ENCODE measurements at regions not wholly inside any gene's neighbourhood (a gene's known extent, or its start where the extent isn't known, plus 50 kb on each side); places are given as distances from the start of the nearest gene placed in this dataset.

GRCh38 chr4:175951794-175952193 is 113.8 kb upstream of the WDR17 start:
- Histone ChIP-seq H3K27me3 (ENCODE audit: control insufficient read depth in 1 of 2, insufficient read depth in 2 of 2, low read length in 2 of 2) (no peaks in the 10 kb centered on the region), H3K9me3 (ENCODE audit: low read length) (no peaks in the 10 kb centered on the region), H3K4me1 (ENCODE audit: insufficient read depth, low read length) (peaks cover 2% of the 10 kb centered on the region), H3K4me3 (ENCODE audit: low read depth in 1 of 2, low read length in 2 of 2) (no peak overlapping the region), H3K27ac (ENCODE audit: low read depth, low read length) (no peak overlapping the region), H3K9ac (ENCODE audit: low read length) (no peak overlapping the region), H3K36me3 (ENCODE audit: insufficient read depth, low read length) (no peaks in the 10 kb centered on the region)

- Histone ChIP-seq H3K36me3 (ENCODE audit: insufficient read depth, low read length) (no peaks in the 10 kb centered on the region), H3K9ac (ENCODE audit: low read length) (no peak overlapping the region), H3K4me3 (ENCODE audit: low read depth in 1 of 2, low read length in 2 of 2) (no peak overlapping the region), H3K27ac (ENCODE audit: low read depth, low read length) (no peak overlapping the region), H3K27me3 (ENCODE audit: control insufficient read depth in 1 of 2, insufficient read depth in 2 of 2, low read length in 2 of 2) (no peaks in the 10 kb centered on the region), H3K9me3 (ENCODE audit: low read length) (no peaks in the 10 kb centered on the region), H3K4me1 (ENCODE audit: insufficient read depth, low read length) (no peaks in the 10 kb centered on the region)
Measured at GRCh38 chr4:175953116-175953515, 112.5 kb upstream of the WDR17 start.

DNA sequence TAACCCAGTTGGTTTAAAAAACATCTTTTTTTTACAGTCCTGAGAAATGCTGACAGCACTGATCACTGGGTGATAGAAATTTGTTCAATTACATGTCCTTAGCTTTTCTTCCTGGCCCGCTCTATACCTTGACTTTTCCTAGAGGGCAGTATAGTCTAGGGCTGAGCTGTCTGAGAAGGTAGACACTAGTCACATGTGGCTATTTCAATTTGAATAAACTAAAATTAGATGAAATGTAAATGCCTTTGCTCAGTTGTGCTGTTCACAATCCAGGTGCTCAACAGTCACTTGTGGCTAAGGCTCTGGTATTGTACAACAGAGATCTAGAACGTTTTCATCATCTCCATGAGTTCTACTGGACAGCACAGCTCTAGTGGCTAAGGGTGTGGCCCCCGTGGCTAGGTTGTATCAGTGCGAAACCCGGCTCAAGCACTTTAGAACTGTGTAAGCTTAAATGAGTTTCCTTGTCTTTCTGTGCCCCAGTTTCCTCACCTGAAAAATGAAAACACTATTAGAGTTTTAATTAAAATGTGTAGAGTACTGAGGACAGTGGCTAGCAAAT is 111.6 kb upstream of the WDR17 start:
- Histone ChIP-seq H3K4me3 (ENCODE audit: low read depth in 1 of 2, low read length in 2 of 2) (no peak overlapping the region), H3K4me1 (ENCODE audit: insufficient read depth, low read length) (no peaks in the 10 kb centered on the region), H3K27ac (ENCODE audit: low read depth, low read length) (no peak overlapping the region), H3K27me3 (ENCODE audit: control insufficient read depth in 1 of 2, insufficient read depth in 2 of 2, low read length in 2 of 2) (no peaks in the 10 kb centered on the region), H3K9ac (ENCODE audit: low read length) (no peak overlapping the region), H3K36me3 (ENCODE audit: insufficient read depth, low read length) (no peaks in the 10 kb centered on the region), H3K9me3 (ENCODE audit: low read length) (no peaks in the 10 kb centered on the region)

DNA sequence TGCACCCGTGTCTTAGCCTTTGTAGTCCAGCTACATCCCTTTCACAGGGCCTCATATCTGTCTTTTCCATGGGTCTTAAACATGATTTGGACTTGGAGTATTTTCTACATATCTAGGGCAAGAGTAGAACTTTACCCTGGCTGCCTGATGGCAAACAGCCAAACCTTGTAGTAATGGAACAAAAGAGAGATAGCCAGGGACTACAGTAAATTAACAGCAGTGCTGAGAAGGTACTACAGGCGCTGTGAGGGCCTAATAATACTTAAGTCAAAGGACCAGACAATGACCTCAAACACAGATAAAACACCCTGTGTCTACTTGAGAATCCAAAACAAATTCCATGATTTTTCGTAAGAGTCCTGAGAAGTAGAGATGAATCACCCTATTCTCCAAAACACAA is 111.0 kb upstream of the WDR17 start:
- no peak overlapping the region for H3K27ac ChIP-seq (ENCODE audit: low read depth, low read length)
- H3K4me1 ChIP-seq (ENCODE audit: insufficient read depth, low read length) = no peaks in the 10 kb centered on the region
- no peak overlapping the region for H3K4me3 ChIP-seq (ENCODE audit: low read depth in 1 of 2, low read length in 2 of 2)
- no peaks in the 10 kb centered on the region for H3K9me3 ChIP-seq (ENCODE audit: low read length)
- H3K27me3 ChIP-seq (ENCODE audit: control insufficient read depth in 1 of 2, insufficient read depth in 2 of 2, low read length in 2 of 2) = no peaks in the 10 kb centered on the region
- no peak overlapping the region for H3K9ac ChIP-seq (ENCODE audit: low read length)
- no peaks in the 10 kb centered on the region for H3K36me3 ChIP-seq (ENCODE audit: insufficient read depth, low read length)

DNA sequence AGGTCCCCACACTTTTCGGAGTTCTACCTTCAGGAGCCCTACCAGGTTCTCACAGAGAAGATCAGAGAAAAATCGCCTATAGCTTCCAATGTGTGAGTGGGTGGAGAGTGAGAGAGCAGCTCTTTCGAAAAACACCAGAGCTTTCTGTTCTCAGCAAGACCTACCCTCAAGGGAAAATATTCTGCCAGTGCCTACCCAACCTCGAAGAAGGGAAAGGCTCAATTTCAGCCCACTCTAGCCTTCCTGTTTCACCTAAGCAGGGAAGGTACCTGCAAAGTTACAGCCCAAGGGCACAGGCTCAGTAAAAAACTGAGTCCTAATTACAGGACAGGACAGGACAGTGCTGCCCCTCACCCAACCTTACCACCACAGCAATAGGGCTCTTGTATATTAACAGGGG is 104.0 kb upstream of the WDR17 start:
- H3K36me3 ChIP-seq (ENCODE audit: insufficient read depth, low read length) = no peaks in the 10 kb centered on the region
- no peaks in the 10 kb centered on the region for H3K27me3 ChIP-seq (ENCODE audit: control insufficient read depth in 1 of 2, insufficient read depth in 2 of 2, low read length in 2 of 2)
- H3K9ac ChIP-seq (ENCODE audit: low read length) = no peak overlapping the region
- no peaks in the 10 kb centered on the region for H3K4me1 ChIP-seq (ENCODE audit: insufficient read depth, low read length)
- no peak overlapping the region for H3K4me3 ChIP-seq (ENCODE audit: low read depth in 1 of 2, low read length in 2 of 2)
- H3K9me3 ChIP-seq (ENCODE audit: low read length) = no peaks in the 10 kb centered on the region
- no peak overlapping the region for H3K27ac ChIP-seq (ENCODE audit: low read depth, low read length)

- H3K4me1 ChIP-seq (ENCODE audit: insufficient read depth, low read length) = peaks cover 20% of the 10 kb centered on the region
Measured at GRCh38 chr4:175970072-175970471, 95.6 kb upstream of the WDR17 start.

GRCh38 chr4:175970724-175971123 is 94.9 kb upstream of the WDR17 start:
- peak overlapping the region; percentile 80 for H3K27ac ChIP-seq (ENCODE audit: low read depth, low read length)
- no peaks in the 10 kb centered on the region for H3K36me3 ChIP-seq (ENCODE audit: insufficient read depth, low read length)

More at GRCh38 chr4:175970072-175970471, 95.6 kb upstream of the WDR17 start:
- no peaks in the 10 kb centered on the region for H3K27me3 ChIP-seq (ENCODE audit: control insufficient read depth in 1 of 2, insufficient read depth in 2 of 2, low read length in 2 of 2)
- no peaks in the 10 kb centered on the region for H3K36me3 ChIP-seq (ENCODE audit: insufficient read depth, low read length)
- peak overlapping the region in 1 of 2 donors; percentile 52 for H3K4me3 ChIP-seq (ENCODE audit: low read depth in 1 of 2, low read length in 2 of 2)
- H3K9me3 ChIP-seq (ENCODE audit: low read length) = no peaks in the 10 kb centered on the region
- H3K9ac ChIP-seq (ENCODE audit: low read length) = peak overlapping the region; percentile 68
- H3K27ac ChIP-seq (ENCODE audit: low read depth, low read length) = peak overlapping the region; percentile 80

DNA sequence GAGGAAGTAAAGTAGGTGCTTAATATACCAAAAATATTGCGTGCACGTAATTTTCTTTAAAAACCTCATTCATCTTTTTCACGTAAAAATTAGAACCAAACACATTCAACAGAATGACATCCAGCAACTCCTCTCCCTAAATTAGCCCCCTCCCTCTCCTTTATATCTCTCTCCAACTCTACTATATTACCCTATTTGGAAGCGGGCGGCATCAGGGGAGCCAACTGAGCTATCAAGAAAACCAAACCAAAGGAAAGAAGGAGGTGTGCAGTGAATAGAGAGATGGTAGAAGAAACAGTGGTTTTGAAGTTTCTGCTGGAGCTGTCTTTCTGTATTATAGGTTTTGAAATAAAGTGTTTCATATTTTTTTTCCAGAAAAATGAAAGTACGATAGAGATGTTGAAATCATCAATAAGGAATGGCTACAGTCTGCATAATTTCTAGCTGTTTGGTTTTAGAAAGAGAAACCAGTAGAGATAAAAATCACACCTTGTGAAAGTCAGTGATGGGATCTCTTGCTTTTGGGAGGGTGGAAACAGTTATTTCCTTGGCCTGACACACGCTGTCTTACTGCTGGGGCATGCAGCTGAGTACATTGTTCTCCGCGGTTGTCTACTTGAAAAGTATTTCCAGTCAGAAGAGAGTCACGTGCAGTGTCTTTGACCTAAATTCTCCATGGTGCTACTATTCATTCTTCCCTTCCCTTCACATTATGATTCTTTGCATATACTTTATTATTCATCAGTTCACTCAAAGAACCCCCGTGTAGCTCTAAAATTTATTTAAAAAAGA is 94.1 kb upstream of the WDR17 start:
- H3K9ac ChIP-seq (ENCODE audit: low read length) = peak overlapping the region; percentile 54
- H3K4me1 ChIP-seq (ENCODE audit: insufficient read depth, low read length) = peaks cover 23% of the 10 kb centered on the region
- H3K9me3 ChIP-seq (ENCODE audit: low read length) = no peaks in the 10 kb centered on the region
- no peaks in the 10 kb centered on the region for H3K27me3 ChIP-seq (ENCODE audit: control insufficient read depth in 1 of 2, insufficient read depth in 2 of 2, low read length in 2 of 2)
- peak overlapping the region in 1 of 2 donors; percentile 52 for H3K4me3 ChIP-seq (ENCODE audit: low read depth in 1 of 2, low read length in 2 of 2)
- no peaks in the 10 kb centered on the region for H3K36me3 ChIP-seq (ENCODE audit: insufficient read depth, low read length)
- peak overlapping the region; percentile 80 for H3K27ac ChIP-seq (ENCODE audit: low read depth, low read length)

More at GRCh38 chr4:175970724-175971123, 94.9 kb upstream of the WDR17 start:
- Histone ChIP-seq H3K9me3 (ENCODE audit: low read length) (no peaks in the 10 kb centered on the region), H3K27me3 (ENCODE audit: control insufficient read depth in 1 of 2, insufficient read depth in 2 of 2, low read length in 2 of 2) (no peaks in the 10 kb centered on the region), H3K4me3 (ENCODE audit: low read depth in 1 of 2, low read length in 2 of 2) (peak overlapping the region; percentile 23 to 52), H3K9ac (ENCODE audit: low read length) (peak overlapping the region; percentile 68), H3K4me1 (ENCODE audit: insufficient read depth, low read length) (peaks cover 23% of the 10 kb centered on the region)

DNA sequence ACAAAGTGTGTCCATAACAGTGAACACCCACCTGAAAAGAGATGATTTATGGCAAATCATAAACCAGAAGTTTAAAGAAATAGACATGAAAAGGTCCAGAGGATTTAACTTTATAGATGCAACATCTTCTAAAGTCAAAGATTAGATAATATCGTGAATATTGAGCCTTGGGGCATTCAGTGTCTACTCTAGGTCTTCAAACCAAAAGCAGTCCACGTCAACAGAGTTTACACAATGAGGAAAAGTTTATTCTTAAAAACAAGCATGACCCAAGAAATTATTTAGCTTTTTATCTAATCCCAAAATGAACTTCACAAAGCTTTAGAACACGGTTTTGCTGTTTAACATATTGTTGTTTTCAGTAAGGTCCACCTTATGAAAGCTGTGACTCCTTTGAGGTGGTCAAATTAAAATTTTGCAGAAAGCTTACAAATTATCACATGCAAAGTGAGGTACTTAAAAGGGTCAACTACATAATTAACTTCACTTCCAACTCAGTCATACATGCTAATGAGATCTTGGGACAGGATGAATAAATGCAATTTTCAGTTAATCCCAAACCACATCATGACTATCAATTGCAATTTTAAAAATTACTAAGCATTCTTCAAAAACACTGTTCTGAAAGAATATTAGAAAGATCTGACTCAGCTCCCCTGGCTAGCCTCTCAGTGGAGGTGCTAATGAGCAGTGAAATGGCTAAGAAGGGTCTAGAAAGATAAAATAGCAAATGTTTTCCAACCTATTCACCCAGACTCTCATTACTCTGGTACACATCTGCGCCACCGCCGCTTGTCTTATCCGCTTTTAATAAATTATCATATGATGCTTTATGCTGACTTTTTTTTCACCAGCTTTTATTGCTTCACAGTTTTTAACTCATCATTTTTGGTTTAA is 92.4 kb upstream of the WDR17 start:
- no peaks in the 10 kb centered on the region for H3K36me3 ChIP-seq (ENCODE audit: insufficient read depth, low read length)
- H3K9ac ChIP-seq (ENCODE audit: low read length) = no peak overlapping the region
- peaks cover 23% of the 10 kb centered on the region for H3K4me1 ChIP-seq (ENCODE audit: insufficient read depth, low read length)
- no peaks in the 10 kb centered on the region for H3K9me3 ChIP-seq (ENCODE audit: low read length)
- no peak overlapping the region for H3K4me3 ChIP-seq (ENCODE audit: low read depth in 1 of 2, low read length in 2 of 2)
- H3K27ac ChIP-seq (ENCODE audit: low read depth, low read length) = no peak overlapping the region
- H3K27me3 ChIP-seq (ENCODE audit: control insufficient read depth in 1 of 2, insufficient read depth in 2 of 2, low read length in 2 of 2) = no peaks in the 10 kb centered on the region

DNA sequence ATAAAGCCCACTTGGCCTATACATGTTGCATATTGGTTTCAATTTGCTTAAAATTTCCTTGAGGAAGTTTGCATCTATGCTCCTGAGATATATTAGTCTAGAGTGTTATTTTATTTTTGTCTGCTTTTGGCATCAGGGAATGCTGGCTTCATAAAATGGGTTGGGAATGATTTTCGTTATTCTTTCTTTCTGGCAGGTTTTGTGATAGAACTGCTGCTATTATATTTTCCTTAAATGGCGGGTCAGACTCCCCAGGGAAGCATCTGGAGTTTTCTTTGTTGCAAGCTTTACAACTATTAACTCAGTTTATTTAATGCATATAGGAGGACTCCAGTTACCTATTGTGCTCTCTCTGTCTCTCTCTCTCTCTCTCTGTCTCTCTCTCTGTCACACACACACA is 82.0 kb upstream of the WDR17 start:
- Histone ChIP-seq H3K4me3 (ENCODE audit: low read depth in 1 of 2, low read length in 2 of 2) (no peak overlapping the region), H3K36me3 (ENCODE audit: insufficient read depth, low read length) (no peaks in the 10 kb centered on the region), H3K27me3 (ENCODE audit: control insufficient read depth in 1 of 2, insufficient read depth in 2 of 2, low read length in 2 of 2) (no peaks in the 10 kb centered on the region), H3K9ac (ENCODE audit: low read length) (no peak overlapping the region), H3K27ac (ENCODE audit: low read depth, low read length) (peak overlapping the region; percentile 13), H3K4me1 (ENCODE audit: insufficient read depth, low read length) (peaks cover 6% of the 10 kb centered on the region), H3K9me3 (ENCODE audit: low read length) (no peaks in the 10 kb centered on the region)

DNA sequence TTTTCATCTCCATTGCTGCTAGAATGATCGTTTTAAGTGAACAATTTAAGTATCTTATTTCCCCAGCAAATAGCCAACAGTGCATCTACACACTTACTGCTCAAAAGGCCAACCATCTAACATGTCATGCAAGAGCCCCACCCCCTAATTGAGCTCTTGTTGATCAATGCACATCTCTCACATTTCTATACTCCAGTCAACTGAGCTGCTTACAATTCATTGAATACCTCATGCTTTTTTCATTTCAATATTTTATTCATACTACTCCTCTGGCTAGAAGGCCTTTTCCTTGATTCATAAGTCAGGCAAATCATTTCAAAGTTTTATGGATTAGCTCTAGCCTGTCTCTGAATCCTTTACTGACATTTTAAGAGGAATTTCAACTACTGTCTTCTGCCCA is 79.0 kb upstream of the WDR17 start:
- H3K9me3 ChIP-seq (ENCODE audit: low read length) = no peaks in the 10 kb centered on the region

More for the DNA sequence above, 79.0 kb upstream of the WDR17 start:
- Histone ChIP-seq H3K27ac (ENCODE audit: low read depth, low read length) (no peak overlapping the region), H3K36me3 (ENCODE audit: insufficient read depth, low read length) (no peaks in the 10 kb centered on the region), H3K4me3 (ENCODE audit: low read depth in 1 of 2, low read length in 2 of 2) (no peak overlapping the region), H3K4me1 (ENCODE audit: insufficient read depth, low read length) (no peaks in the 10 kb centered on the region), H3K27me3 (ENCODE audit: control insufficient read depth in 1 of 2, insufficient read depth in 2 of 2, low read length in 2 of 2) (no peaks in the 10 kb centered on the region), H3K9ac (ENCODE audit: low read length) (no peak overlapping the region)

Measured in muscle layer of colon (tissue), 2 donors.